CD4-positive, alpha-beta T cell treated with Interleukin-2 at 100 ng/mL for 4 hours (primary cell): ENCODE measurements at regions not wholly inside any gene's neighbourhood (a gene's known extent, or its start where the extent isn't known, plus 50 kb on each side); places are given as distances from the start of the nearest gene placed in this dataset.

Experiments
- DNase-seq: peaks from one replicate; pipeline ENCODE4 v3.0.0-alpha.2; 2020; ENCODE audit warnings: low spot score

GRCh38 chr4:24057915-24058559, 168.2 kb upstream of the PPARGC1A start:
- DNase-seq, result no peak

GRCh38 chr4:24056289-24056688, 166.4 kb upstream of the PPARGC1A start:
- no peak for DNase-seq

DNA sequence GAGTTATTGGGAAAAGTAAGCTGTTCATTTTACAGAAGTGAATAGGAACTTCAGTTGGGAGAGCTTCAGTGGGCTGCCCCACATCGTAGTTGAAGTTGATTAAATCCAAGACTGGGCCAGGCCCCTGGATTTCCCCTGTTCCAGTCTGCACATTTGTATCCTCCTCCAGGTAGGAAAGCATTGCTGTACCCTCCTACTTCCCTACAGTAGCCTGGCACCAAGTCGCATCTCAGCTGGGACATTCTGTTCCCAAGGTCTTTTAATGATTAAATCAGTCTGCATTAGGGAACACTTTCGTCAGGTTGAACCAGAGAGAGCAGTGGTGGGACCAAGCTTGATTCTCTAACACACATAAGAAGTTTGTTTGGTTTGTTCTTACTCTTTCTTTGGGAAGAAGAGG, 165.8 kb upstream of the PPARGC1A start:
- DNase-seq, result no peak

- no peak for DNase-seq
These were observed 165.1 kb upstream of the PPARGC1A start for GRCh38 chr4:24054910-24055309.

DNA sequence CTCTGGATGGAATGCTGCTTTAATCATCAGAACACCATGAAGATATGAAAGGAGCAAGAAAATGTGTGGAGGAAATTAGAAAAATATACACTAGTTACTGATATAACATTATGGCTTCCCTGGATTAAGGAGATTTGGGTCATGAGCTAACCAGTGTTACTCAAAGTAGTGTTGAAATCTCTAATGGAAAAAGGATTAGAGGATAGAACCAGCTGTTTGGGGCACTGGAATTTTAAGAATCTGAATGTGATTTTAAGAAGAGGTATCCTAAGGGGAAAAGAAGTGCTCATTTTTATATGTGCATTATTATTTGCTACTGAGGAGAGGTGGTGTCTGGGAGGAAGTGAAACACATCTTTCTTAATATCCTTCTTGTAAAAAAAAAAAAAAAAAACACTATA, 164.1 kb upstream of the PPARGC1A start:
- no peak for DNase-seq

GRCh38 chr4:24044610-24045589, 155.1 kb upstream of the PPARGC1A start:
- DNase-seq, result no peak

DNA sequence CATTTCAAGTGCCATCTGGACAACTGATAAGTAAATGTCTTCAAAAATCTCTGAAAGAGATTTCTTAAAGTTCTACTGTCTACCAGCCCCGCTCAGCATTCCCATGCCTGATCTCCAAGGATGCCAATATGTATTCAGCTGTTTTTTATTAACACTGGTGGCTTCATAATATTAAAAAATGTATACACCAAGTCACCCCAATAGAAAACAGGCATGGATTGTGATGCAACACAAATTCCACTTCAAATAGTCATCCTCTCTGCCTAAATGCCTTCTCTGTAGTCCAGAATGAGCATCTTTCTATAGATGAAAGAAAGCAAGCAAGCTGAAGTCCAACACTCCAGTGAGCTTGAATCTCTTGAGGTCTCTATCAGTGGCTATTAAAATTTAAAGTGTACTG, 152.2 kb upstream of the PPARGC1A start:
- DNase-seq, result no peak

- DNase-seq, result no peak
These were observed 151.0 kb upstream of the PPARGC1A start for GRCh38 chr4:24040811-24041210.

DNA sequence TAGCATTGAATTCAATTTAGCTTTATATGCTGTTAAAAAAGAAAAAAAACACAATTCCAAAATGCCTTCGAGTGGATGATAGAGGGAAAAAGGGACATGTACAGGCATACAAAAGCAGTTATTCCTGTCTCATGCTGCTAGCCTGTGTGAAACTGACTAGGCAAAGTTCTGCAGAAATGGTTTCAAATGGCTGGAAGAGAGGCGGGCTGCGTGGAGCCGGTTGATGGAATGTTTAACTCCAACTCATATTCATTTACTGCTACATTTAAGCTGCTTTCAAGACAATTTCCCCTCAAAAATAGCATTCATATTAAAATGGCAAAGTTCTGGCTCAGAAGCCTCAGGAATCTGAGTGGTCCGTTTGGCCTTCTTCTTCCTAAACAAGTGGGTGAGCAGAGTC, 143.8 kb upstream of the PPARGC1A start:
- DNase-seq, result no peak

DNA sequence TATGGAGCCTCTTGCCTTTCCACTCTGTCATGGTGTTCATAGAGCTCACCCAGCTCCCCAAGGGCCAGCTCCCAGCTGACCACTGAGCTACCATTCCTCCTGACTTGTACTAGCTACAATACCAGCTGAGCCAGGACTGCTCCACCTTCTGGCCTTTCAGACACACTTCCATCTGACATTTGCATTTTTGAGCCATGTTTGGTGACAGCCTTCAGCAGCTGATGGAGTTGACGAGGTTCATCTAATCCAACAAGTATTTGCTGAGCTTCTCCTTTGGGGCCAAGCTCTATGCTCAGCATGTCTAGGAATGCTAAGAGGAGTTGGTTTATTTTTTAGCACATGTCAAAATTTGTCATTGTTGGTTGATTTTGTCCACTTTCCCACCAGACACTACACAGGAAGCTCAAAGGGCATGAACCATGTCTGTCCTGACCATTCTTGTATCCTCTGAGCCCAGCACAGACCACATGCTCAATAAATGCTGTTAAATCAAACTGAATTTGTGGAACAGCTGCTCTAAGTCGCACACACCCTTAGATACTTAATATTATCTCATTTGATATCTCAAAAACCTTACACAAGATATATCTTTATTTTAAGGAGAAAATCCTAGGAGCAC, 142.6 kb upstream of the PPARGC1A start:
- DNase-seq, result no peak

GRCh38 chr4:24026596-24026995, 136.7 kb upstream of the PPARGC1A start:
- DNase-seq, result no peak

GRCh38 chr4:24024605-24025004, 134.8 kb upstream of the PPARGC1A start:
- no peak for DNase-seq

GRCh38 chr4:24024157-24024556, 134.3 kb upstream of the PPARGC1A start:
- DNase-seq, result no peak

GRCh38 chr4:24015782-24016181, 125.9 kb upstream of the PPARGC1A start:
- no peak for DNase-seq

DNA sequence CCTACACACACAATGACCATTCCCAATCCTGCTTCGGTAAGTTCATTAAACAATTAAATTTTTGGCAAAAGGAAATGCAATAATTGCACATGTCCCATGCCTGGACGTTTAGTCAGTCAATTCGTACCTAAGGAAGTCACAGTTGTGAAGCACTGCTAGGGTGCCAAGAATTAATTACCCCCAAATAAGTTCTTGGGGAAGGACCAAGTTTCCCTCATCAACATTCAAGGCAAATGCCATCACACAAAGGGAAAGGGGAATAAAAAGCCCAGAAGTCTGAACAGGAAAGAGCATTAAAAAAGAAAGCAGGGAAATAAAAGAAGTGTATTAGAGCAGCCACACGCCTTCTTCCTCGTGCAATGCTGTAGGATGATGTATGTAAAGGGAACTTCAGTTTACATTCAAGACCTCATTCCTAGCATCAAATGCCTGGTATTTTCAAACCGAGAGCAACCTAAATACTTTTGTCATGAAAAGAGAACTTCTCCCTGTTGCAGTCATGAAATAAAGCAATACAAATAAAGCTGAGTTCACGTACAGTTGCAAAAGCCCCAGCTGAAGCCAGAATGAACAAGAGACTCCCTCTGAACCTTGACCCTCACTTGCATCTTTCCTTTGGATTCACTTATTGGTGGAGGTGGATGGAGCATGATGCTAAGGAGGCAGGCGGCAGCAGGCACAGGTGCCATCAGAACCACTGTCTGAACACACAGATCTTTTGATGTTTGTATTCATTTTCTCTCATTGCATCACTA, 124.0 kb upstream of the PPARGC1A start:
- no peak for DNase-seq

- DNase-seq, result no peak
These were observed 121.1 kb upstream of the PPARGC1A start for GRCh38 chr4:24010994-24011393.

DNA sequence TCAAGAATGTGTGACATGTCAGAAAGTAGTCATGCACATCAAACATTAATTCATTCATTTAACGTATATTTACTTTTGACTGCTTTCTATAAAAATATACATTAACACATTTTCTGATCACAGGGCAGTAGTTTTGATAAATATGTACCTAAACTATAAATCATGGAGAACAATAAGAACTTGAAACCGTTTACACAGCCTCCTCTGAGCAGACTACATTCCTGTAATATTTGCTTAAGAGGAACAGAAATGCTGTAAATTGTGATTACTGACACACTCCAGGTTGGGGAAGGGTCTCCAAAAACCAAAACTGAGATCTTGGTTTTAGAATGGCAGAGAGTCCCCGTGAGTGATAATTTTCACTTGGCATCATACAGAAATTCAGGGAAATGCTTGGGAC, 120.7 kb upstream of the PPARGC1A start:
- no peak for DNase-seq

DNA sequence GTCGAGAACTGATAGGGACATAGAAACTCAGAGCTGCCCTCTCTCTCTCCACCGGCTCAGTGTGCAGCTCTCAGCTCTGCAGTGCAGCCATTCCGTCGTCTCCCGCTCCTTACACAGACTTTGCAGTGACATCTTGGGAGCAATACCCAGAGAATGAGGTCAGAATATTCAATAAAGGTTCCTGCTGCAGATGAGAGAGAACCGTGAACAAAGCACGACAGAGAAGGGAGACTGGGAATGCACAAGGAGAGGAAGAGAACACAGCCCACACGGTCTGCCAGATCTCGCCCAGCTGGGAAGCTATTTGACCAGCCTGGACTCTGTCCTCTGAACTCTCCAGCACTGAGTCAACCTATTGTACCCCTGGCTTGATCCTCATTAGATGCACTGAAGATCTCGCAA, 118.0 kb upstream of the PPARGC1A start:
- no peak for DNase-seq

GRCh38 chr4:24006269-24006668, 116.4 kb upstream of the PPARGC1A start:
- no peak for DNase-seq

DNA sequence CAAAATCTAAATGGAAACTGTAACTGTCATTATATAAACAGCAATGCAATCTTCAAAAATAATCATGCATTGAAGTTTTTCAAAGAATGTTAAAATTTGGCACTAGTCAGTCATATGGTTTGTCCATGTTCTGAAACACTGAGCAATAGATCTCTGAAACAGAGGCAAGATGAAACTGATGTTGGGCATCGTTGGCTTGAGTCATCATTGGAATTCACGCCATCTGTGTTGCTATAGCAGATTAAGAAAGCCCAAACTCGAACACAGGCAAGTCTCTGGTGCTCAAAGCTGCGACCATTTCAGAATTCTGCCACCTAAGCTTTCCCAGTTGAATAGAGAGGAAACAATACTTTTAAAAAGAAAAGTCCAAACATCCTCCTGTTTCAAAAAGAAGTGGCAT, 114.1 kb upstream of the PPARGC1A start:
- DNase-seq, result no peak

DNA sequence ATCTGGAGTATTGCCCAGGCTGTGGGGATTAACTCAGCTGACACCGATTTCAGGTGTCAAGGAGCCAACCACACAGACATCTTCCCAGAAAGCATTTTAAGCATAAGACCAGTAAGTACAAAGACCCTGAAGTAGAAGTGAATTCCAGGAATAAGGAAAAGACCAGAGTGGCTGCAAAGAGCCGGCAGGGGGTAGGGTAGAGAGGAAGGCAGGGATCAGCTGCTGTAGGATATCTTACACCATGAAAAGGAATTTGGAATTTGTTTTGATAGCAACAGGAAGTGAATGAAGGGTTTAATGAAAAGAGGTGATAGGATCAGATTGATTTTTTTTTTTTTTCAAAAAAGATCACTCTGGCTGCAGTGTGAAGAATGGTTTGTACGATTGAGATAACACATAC, 113.6 kb upstream of the PPARGC1A start:
- no peak for DNase-seq

DNA sequence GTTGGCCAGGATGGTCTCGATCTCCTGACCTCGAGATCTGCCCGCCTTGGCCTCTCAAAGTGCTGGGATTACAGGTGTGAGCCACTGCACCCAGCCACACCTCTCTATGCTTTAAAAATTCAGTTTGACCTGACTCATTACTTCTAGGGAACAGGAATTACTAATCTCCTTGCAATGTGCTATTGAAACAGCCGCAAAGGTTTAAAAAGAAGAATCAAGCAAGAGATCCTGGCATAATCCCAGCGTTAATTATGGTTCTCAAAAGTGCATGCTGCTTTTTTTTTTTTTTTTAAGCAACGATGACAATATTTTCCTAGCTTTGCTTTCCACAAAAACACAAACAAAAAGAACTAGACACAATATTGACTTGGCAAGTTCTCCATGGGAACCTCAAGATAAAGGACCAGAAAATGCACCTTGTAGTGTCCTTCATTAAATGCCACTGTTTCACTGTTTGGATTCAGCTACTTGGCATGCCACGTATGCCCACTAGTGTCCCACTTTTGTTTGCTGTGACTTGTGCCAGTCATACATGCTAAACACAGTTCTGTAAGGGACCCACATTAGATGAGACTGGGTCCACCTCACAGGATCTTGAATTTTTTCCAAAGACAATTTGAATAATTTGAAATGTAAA, 112.6 kb upstream of the PPARGC1A start:
- DNase-seq, result no peak
